Heart right ventricle (tissue), 16 donors: ENCODE measurements at regions not wholly inside any gene's neighbourhood (a gene's known extent, or its start where the extent isn't known, plus 50 kb on each side); places are given as distances from the start of the nearest gene placed in this dataset.
"Not testable (repeated sequence)": the region's sequence is repeated elsewhere in the genome, so short reads cannot be mapped to it uniquely, and the experiment has no call there.

Experiments used
- ATAC-seq, 8 donors: fragments of 200-7000 bp; cut with Tn5 transposase; one replicate each; pipeline ENCODE4 v1.9.1; 2020; ENCODE audit warnings: mild to moderate bottlenecking in 8 of 8, moderate library complexity in 8 of 8, moderate number of reproducible peaks in 1 of 8
- DNase-seq, 2 donors: peaks; one replicate each; pipeline ENCODE4 v3.0.0-alpha.2; 2020
- H3K27ac ChIP-seq, 10 donors: fragments of 200-600 bp; sonication (generic) in 2 of 10; one replicate each; pipeline versions ENCODE4 v1.5.0 to v1.8.0; 2020 to 2022; ENCODE audit warnings: mild to moderate bottlenecking in 3 of 10
- H3K27me3 ChIP-seq, 7 donors: fragments of 200-600 bp; one replicate each; pipeline ENCODE4 v1.8.0; 2021 to 2022; ENCODE audit warnings: mild to moderate bottlenecking in 2 of 7
- H3K36me3 ChIP-seq, 9 donors: fragments of 200-600 bp; sonication (generic) in 1 of 9; one replicate each; pipeline versions ENCODE4 v1.5.0 to v1.8.0; 2020 to 2022; ENCODE audit warnings: mild to moderate bottlenecking in 2 of 9
- H3K4me1 ChIP-seq, 9 donors: fragments of 200-600 bp; sonication (generic) in 1 of 9; one replicate each; pipeline versions ENCODE4 v1.5.0 to v1.8.0; 2020 to 2022; ENCODE audit warnings: mild to moderate bottlenecking in 4 of 9
- H3K4me3 ChIP-seq, 10 donors: fragments of 200-600 bp; sonication (generic) in 2 of 10; one replicate each; pipeline versions ENCODE4 v1.5.0 to v1.8.0; 2020 to 2022; ENCODE audit warnings: mild to moderate bottlenecking in 7 of 10, moderate library complexity in 2 of 10
- H3K9me3 ChIP-seq, 11 donors: fragments of 200-600 bp in 10 of 11; sonication (generic) in 2 of 11; one replicate each; pipeline versions ENCODE4 v1.5.0 to v1.8.0; 2013 to 2022; ENCODE audit warnings: mild to moderate bottlenecking in 2 of 11, control low read depth in 1 of 11, moderate library complexity in 1 of 11
- CTCF ChIP-seq, 9 donors: fragments of 200-600 bp; sonication (generic) in 2 of 9; IDR thresholded peaks; one replicate each; pipeline versions ENCODE4 v1.5.0 to v1.8.0; 2021 to 2022; ENCODE audit warnings: antibody characterized with exemption in 9 of 9, mild to moderate bottlenecking in 5 of 9, moderate library complexity in 1 of 9
- WGBS, 2 donors: extraction: QIAGEN DNeasy Blood & Tissue Kit; methylation state at CpG; one replicate each; pipeline ENCODE4 v1.1.7; 2013; ENCODE audit warnings: inconsistent platforms in 1 of 2; 5-methylcytosine and 5-hydroxymethylcytosine counted together
- intact Hi-C, 10 donors: fragments of 100-400 bp; cut with DNase I; formaldehyde crosslinking; loops; one replicate each; pipeline versions ENCODE4 v1.11.1 to v1.14.2; 2022
- donor health status: Arrhythmogenic right ventricular cardiomyopathy.
- donor health status: ischemic (EF 13 %, LVEDD 7.1; RV severe dilation, severe dysfunction).
- donor health status: healthy with polysubstance abuse.
- donor health status: DM: no; HTN: yes; CAD: no.
- donor health status: DM: no; HTN: no; CAD: no.
- donor health status: ischemic (EF 25% LVEDD 6.9; RV normal size, moderate dysfunction).
- donor health status: ischemic (EF 25% LVEDD 5.7; RV mildly dilated, moderate dysfunction).
- donor health status: healthy.
- donor health status: DM: yes; HTN: yes; CAD: no.
- donor health status: Ischemic cardiomyopathy.
- donor health status: ischemic (EF 35%, LVEDD 5.7; RV mildly dilated, moderate dysfunction).
- donor health status: nonischemic (EF 11% LVEDD 7.7; RV severe dilation, severe dysfunction).
- donor health status: DM: yes; HTN: yes; CAD: no.
- donor health status: PGD.
- donor health status: ischemic (EF 29% LVEDD 5.4; RV normal size, mild dysfunction).
- donor health status: nonischemic (EF 23%, LVEDD 6.1; RV moderate dilation, normal function).

DNA sequence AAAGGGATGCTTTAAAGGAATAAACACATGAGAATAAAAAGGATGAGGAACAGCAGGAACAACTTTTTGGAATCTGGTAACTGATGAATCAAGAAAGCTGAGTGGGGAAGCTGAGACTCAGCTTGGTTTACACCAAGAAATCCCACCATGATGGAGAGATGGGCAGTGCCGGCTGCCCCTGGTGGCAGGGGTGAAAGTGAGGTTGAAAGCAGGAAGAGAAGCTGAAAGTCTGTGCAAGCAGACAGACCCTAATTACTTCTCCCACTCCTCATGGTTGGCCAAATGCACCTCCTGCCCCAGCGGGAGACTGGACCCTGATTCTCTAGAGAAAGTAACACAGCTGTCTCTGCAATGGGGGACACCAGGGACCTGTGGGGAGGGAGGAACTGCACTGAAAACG is 57.6 kb upstream of the NANOS1 start:
- no peak for DNase-seq
- 58 to 81% methylated on average over 3 of the region's 3 CpGs for WGBS, 2 donors
- intact Hi-C loops: loop anchor here in 1 of 10 donors (5.0 kb wide), 1 partner anchor 50 kb away; no protein-coding TSS in a partner anchor

GRCh38 chr10:118973744-118974143 is 55.8 kb upstream of the NANOS1 start:
- ATAC-seq: no peak
- no peak for DNase-seq
- 73 to 86% methylated on average over 1 of the region's 1 CpG for WGBS, 2 donors
- H3K9me3 ChIP-seq: peaks cover 0 to 11% (median 6%) of the 10 kb centered on the region in 11 donors
- H3K4me3 ChIP-seq: no peak overlapping the region
- no peaks in the 10 kb centered on the region for H3K36me3 ChIP-seq
- intact Hi-C loops: loop anchor here in 1 of 10 donors (5.0 kb wide), 1 partner anchor 49 kb away; no protein-coding TSS in a partner anchor
- H3K27ac ChIP-seq: no peak overlapping the region
- no peak for TF ChIP-seq CTCF (IDR thresholded peaks at IDR 0.05)
- no peaks in the 10 kb centered on the region for H3K27me3 ChIP-seq
- peaks cover 0 to 7% (median 0%) of the 10 kb centered on the region in 9 donors for H3K4me1 ChIP-seq

More for the DNA sequence above, 57.6 kb upstream of the NANOS1 start:
- no peak overlapping the region for H3K4me3 ChIP-seq
- no peaks in the 10 kb centered on the region for H3K36me3 ChIP-seq
- no peaks in the 10 kb centered on the region for H3K27me3 ChIP-seq
- ATAC-seq: no peak
- H3K27ac ChIP-seq: no peak overlapping the region
- no peak for TF ChIP-seq CTCF (IDR thresholded peaks at IDR 0.05)
- peaks cover 0 to 11% (median 6%) of the 10 kb centered on the region in 11 donors for H3K9me3 ChIP-seq
- H3K4me1 ChIP-seq: peaks cover 0 to 21% (median 4%) of the 10 kb centered on the region in 9 donors

- no peak overlapping the region for H3K27ac ChIP-seq
- H3K4me3 ChIP-seq: no peak overlapping the region
- ATAC-seq (no peak), DNase-seq (no peak)
- no peaks in the 10 kb centered on the region for H3K27me3 ChIP-seq
- H3K9me3 ChIP-seq: peaks cover 0 to 11% (median 6%) of the 10 kb centered on the region in 11 donors
- no peak for TF ChIP-seq CTCF (IDR thresholded peaks at IDR 0.05)
- H3K36me3 ChIP-seq: no peaks in the 10 kb centered on the region
- intact Hi-C loops: loop anchor here in 1 of 10 donors (5.0 kb wide), 1 partner anchor 47 kb away; no protein-coding TSS in a partner anchor
- peaks cover 0 to 7% (median 0%) of the 10 kb centered on the region in 9 donors for H3K4me1 ChIP-seq
- WGBS, 2 donors: 76% methylated on average over 3 of the region's 3 CpGs
Observed at GRCh38 chr10:118974951-118975350, 54.6 kb upstream of the NANOS1 start.

DNA sequence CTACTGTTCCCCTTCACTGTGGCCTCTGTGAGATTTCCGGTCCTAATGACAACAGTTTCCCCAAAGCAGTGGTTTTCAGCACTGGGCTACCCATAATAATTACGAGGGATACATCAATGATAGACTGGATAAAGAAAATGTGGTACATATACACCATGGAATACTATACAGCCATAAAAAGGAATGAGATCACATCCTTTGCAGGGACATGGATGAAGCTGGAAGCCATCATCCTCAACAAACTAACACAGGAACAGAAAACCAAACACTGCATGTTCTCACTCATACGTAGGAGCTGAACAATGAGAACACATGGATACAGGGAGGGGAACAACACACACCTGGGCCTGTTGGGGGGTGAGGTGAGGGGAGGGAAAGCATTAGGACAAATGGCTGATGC is 53.3 kb upstream of the NANOS1 start:
- H3K9me3 ChIP-seq: peaks cover 0 to 11% (median 6%) of the 10 kb centered on the region in 11 donors
- 89 to 95% methylated on average over 3 of the region's 3 CpGs for WGBS, 2 donors
- intact Hi-C loops, H3K4me3 ChIP-seq, H3K36me3 ChIP-seq, H3K27ac ChIP-seq, DNase-seq, H3K4me1 ChIP-seq, ATAC-seq, H3K27me3 ChIP-seq: not testable (repeated sequence)

GRCh38 chr10:118977022-118977599 is 52.4 kb upstream of the NANOS1 start:
- DNase-seq: no peak
- intact Hi-C loops: no loop called here
- Histone ChIP-seq H3K27me3 (peaks cover 0 to 3% (median 0%) of the 10 kb centered on the region in 7 donors), H3K27ac (no peak overlapping the region), H3K36me3 (no peaks in the 10 kb centered on the region), H3K4me1 (no peaks in the 10 kb centered on the region), H3K9me3 (peaks cover 0 to 11% (median 6%) of the 10 kb centered on the region in 11 donors), H3K4me3 (no peak overlapping the region)
- ATAC-seq: no peak
- WGBS, 2 donors: 80 to 82% methylated on average over 5 of the region's 5 CpGs
- TF ChIP-seq CTCF (IDR thresholded peaks at IDR 0.05): no peak
